CD4-positive, alpha-beta T cell (primary cell): ENCODE measurements at regions not wholly inside any gene's neighbourhood (a gene's known extent, or its start where the extent isn't known, plus 50 kb on each side); places are given as distances from the start of the nearest gene placed in this dataset.

Experiments used
- ATAC-seq: fragments of 200-7000 bp; cut with Tn5 transposase; one replicate; pipeline ENCODE4 v1.10.0; 2022; ENCODE audit warnings: mild to moderate bottlenecking; ENCODE audit not compliant: poor library complexity
- CTCF ChIA-PET: fragments of 350-600 bp; sonication (Branson Sonifier 250); formaldehyde crosslinking; loops from one replicate; lab custom pipeline; 2021; ENCODE audit warnings: antibody characterized with exemption, inconsistent platforms; lab: Charles Lee
- POLR2A ChIA-PET: fragments of 350-600 bp; sonication (Branson Sonifier 250); formaldehyde crosslinking; loops from one replicate; lab custom pipeline; 2021; ENCODE audit warnings: antibody characterized with exemption, inconsistent platforms; lab: Charles Lee
- DNase-seq, 14 experiments: peaks; one replicate each; pipeline ENCODE4 v3.0.0-alpha.2; 2013 to 2020; ENCODE audit warnings: mixed read lengths in 2 of 14
- H3K27ac ChIP-seq, 2 donors: one replicate each; pipeline versions ENCODE4 v1.5.1 to v1.7.0; 2013; ENCODE audit warnings: low read length in 2 of 2, low read depth in 1 of 2, mild to moderate bottlenecking in 1 of 2
- H3K27me3 ChIP-seq, 2 experiments: 1 replicate in 1 of 2; 2 replicates in 1 of 2; pipeline versions ENCODE4 v1.6.1 to v1.7.0; 2013; ENCODE audit warnings: low read length in 2 of 2, control low read depth in 1 of 2, mild to moderate bottlenecking in 1 of 2, moderate library complexity in 1 of 2; ENCODE audit not compliant: insufficient read depth in 2 of 2, control insufficient read depth in 1 of 2
- H3K36me3 ChIP-seq: one replicate; pipeline ENCODE4 v1.6.1; 2013; ENCODE audit warnings: low read length, control low read depth; ENCODE audit not compliant: insufficient read depth
- H3K4me1 ChIP-seq: one replicate; pipeline ENCODE4 v1.6.1; 2013; ENCODE audit warnings: low read length, control low read depth; ENCODE audit not compliant: insufficient read depth
- H3K4me3 ChIP-seq: one replicate; pipeline ENCODE4 v1.5.1; 2013; ENCODE audit warnings: mild to moderate bottlenecking, low read length, moderate library complexity
- H3K9me3 ChIP-seq, 2 experiments: 1 replicate in 1 of 2; 2 replicates in 1 of 2; pipeline versions ENCODE4 v1.6.1 to v1.7.0; 2013; ENCODE audit warnings: low read length in 2 of 2, mild to moderate bottlenecking in 2 of 2, control low read depth in 1 of 2, moderate library complexity in 1 of 2; ENCODE audit not compliant: control insufficient read depth in 1 of 2, insufficient read depth in 1 of 2
- H3K27ac Mint-ChIP-seq: one replicate; pipeline ENCODE4 v1.8.0; 2020; ENCODE audit warnings: mixed read lengths
- H3K27me3 Mint-ChIP-seq: one replicate; pipeline ENCODE4 v1.8.0; 2021; ENCODE audit warnings: mixed read lengths
- H3K36me3 Mint-ChIP-seq: one replicate; pipeline ENCODE4 v1.8.0; 2021; ENCODE audit warnings: low read depth, mixed read lengths
- H3K4me1 Mint-ChIP-seq: one replicate; pipeline ENCODE4 v1.8.0; 2021; ENCODE audit warnings: low read depth, mixed read lengths
- H3K4me3 Mint-ChIP-seq: one replicate; pipeline ENCODE4 v1.8.0; 2020; ENCODE audit warnings: mild to moderate bottlenecking, mixed read lengths
- H3K9me3 Mint-ChIP-seq: one replicate; pipeline ENCODE4 v1.8.0; 2020; ENCODE audit warnings: mixed read lengths
- CTCF ChIP-seq: fragments of 200-600 bp; IDR thresholded peaks from one replicate; pipeline ENCODE4 v1.8.0; 2022; ENCODE audit warnings: antibody characterized with exemption, mild to moderate bottlenecking
- intact Hi-C, 2 experiments: fragments of 100-400 bp; cut with DNase I in 1 of 2; cut with micrococcal nuclease in 1 of 2; formaldehyde crosslinking; loops; one replicate each; pipeline versions ENCODE4 v1.15.1 to v1.9.0; 2023 to 2025; cut with DNase I, micrococcal nuclease

- no peak for TF ChIP-seq CTCF
- Mint-ChIP-seq H3K36me3 (no peaks in the 10 kb centered on the region), H3K27me3 (no peaks in the 10 kb centered on the region)
Observed at GRCh38 chrX:45727761-45728160, 527.1 kb upstream of the DIPK2B start.

GRCh38 chrX:45722471-45722870 is 521.8 kb upstream of the DIPK2B start:
- intact Hi-C loops = no loop called here
- Histone ChIP-seq H3K4me1 (no peaks in the 10 kb centered on the region), H3K4me3 (no peak overlapping the region), H3K9me3 (no peaks in the 10 kb centered on the region), H3K27ac (no peak overlapping the region), H3K36me3 (no peaks in the 10 kb centered on the region), H3K27me3 (no peaks in the 10 kb centered on the region)
- ChIA-PET POLR2A (no interaction called here), CTCF (no interaction called here)
- H3K9me3 Mint-ChIP-seq = no peaks in the 10 kb centered on the region
- no peaks in the 10 kb centered on the region for H3K36me3 Mint-ChIP-seq
- ATAC-seq = no peak
- H3K27me3 Mint-ChIP-seq = no peaks in the 10 kb centered on the region
- TF ChIP-seq CTCF = no peak
- H3K27ac Mint-ChIP-seq = no peak overlapping the region
- no peaks in the 10 kb centered on the region for H3K4me1 Mint-ChIP-seq
- no peak overlapping the region for H3K4me3 Mint-ChIP-seq
- no peak for DNase-seq

More at GRCh38 chrX:45727761-45728160, 527.1 kb upstream of the DIPK2B start:
- Mint-ChIP-seq H3K4me1 (no peaks in the 10 kb centered on the region), H3K4me3 (no peak overlapping the region), H3K9me3 (no peaks in the 10 kb centered on the region), H3K27ac (no peak overlapping the region)
- DNase-seq (no peak), ATAC-seq (no peak)
- H3K27me3 ChIP-seq = no peaks in the 10 kb centered on the region
- no peaks in the 10 kb centered on the region for H3K36me3 ChIP-seq
- intact Hi-C loops = no loop called here
- H3K27ac ChIP-seq = no peak overlapping the region
- CTCF ChIA-PET = no interaction called here
- POLR2A ChIA-PET = no interaction called here
- H3K4me1 ChIP-seq = no peaks in the 10 kb centered on the region
- H3K4me3 ChIP-seq = no peak overlapping the region
- H3K9me3 ChIP-seq = no peaks in the 10 kb centered on the region

- no peak overlapping the region for H3K27ac Mint-ChIP-seq
- no peak for ATAC-seq
- peaks cover under 1% of the 10 kb centered on the region for H3K4me1 ChIP-seq
- H3K4me3 ChIP-seq = no peak overlapping the region
- no peaks in the 10 kb centered on the region for H3K36me3 Mint-ChIP-seq
- H3K27me3 Mint-ChIP-seq = no peaks in the 10 kb centered on the region
- TF ChIP-seq CTCF = no peak
- H3K36me3 ChIP-seq = no peaks in the 10 kb centered on the region
- ChIA-PET POLR2A (no interaction called here), CTCF (no interaction called here)
- intact Hi-C loops = no loop called here
- no peaks in the 10 kb centered on the region for H3K9me3 Mint-ChIP-seq
- H3K27ac ChIP-seq = no peak overlapping the region
- DNase-seq = no peak
- H3K4me1 Mint-ChIP-seq = peaks cover 15% of the 10 kb centered on the region
- no peak overlapping the region for H3K4me3 Mint-ChIP-seq
- H3K9me3 ChIP-seq = no peaks in the 10 kb centered on the region
- H3K27me3 ChIP-seq = no peaks in the 10 kb centered on the region
Observed at GRCh38 chrX:45719751-45720501, 519.2 kb upstream of the DIPK2B start.
